LNCAP (cell line): ENCODE measurements at regions not wholly inside any gene's neighbourhood (a gene's known extent, or its start where the extent isn't known, plus 50 kb on each side); places are given as distances from the start of the nearest gene placed in this dataset.

Source experiments
- CTCF ChIP-seq: fragments of 450-650 bp; IDR thresholded peaks from 2 replicates; pipeline ENCODE4 v1.5.1; 2017; ENCODE audit warnings: mild to moderate bottlenecking

- no peak for TF ChIP-seq CTCF
These were observed 149.0 kb upstream of the UBE3A start for GRCh38 chr15:25587616-25588340.

- no peak for TF ChIP-seq CTCF
These were observed 144.1 kb upstream of the UBE3A start for GRCh38 chr15:25582886-25583285.

GRCh38 chr15:25579127-25579526, 140.3 kb upstream of the UBE3A start:
- no peak for TF ChIP-seq CTCF

GRCh38 chr15:25572191-25572590, 133.4 kb upstream of the UBE3A start:
- no peak for TF ChIP-seq CTCF

- no peak for TF ChIP-seq CTCF
These were observed 129.9 kb upstream of the UBE3A start for GRCh38 chr15:25568751-25569150.

- TF ChIP-seq CTCF = no peak
These were observed 126.8 kb upstream of the UBE3A start for GRCh38 chr15:25565470-25566264.

GRCh38 chr15:25563596-25563995, 124.8 kb upstream of the UBE3A start:
- no peak for TF ChIP-seq CTCF
